RCC 7860 (cell line): ENCODE measurements at regions not wholly inside any gene's neighbourhood (a gene's known extent, or its start where the extent isn't known, plus 50 kb on each side); places are given as distances from the start of the nearest gene placed in this dataset.

Source experiments
- DNase-seq: peaks from one replicate; pipeline ENCODE4 v3.0.0-alpha.2; 2015; ENCODE audit warnings: low spot score
- FAIRE-seq: peaks from 2 replicates; lab custom pipeline; 2012; peaks lifted over from hg19 to GRCh38; lab: Jason Lieb, UNC

DNA sequence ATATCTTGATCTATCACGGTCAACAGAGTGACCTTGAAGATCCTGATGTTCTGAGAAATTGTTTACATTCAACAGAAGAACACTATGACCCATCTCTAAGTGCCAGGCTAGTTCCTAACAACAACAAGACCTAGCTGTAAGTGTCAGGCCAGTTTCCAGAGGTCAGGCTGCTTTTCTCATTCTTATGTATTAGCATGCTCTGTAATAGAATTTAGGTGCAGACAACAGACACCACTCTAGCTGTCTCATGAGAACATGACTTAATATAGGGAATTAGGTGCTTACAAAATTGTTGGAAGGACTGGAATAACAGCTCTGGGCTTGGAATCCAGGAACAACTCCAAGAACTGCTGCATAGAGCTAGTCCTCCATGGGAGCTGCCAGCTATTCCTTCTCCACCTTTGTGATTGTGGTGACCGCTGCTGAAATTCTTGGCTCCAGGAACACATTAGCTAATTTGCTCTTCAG is 138.7 kb downstream of the SNX18 start:
- DNase-seq (no peak), FAIRE-seq (no peak)

DNA sequence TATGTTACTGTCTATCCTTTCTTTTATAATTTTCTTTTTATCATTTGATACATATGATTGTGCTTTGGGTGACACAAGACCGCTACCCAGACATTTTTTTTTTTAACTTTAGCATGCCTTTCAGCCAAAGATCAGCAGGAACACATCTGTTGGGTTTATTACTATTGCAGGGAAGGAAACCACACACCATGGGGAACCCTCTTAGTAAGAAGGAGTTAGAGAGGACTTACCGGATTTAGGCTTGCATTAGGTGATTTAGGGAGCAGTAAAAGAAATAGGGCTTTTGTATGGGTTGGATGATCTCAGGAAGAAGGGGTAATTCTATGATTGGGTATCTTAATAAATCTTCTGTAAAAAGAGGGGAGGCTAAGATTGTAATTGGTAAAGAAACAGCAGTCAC is 138.2 kb downstream of the SNX18 start:
- no peak for FAIRE-seq

DNA sequence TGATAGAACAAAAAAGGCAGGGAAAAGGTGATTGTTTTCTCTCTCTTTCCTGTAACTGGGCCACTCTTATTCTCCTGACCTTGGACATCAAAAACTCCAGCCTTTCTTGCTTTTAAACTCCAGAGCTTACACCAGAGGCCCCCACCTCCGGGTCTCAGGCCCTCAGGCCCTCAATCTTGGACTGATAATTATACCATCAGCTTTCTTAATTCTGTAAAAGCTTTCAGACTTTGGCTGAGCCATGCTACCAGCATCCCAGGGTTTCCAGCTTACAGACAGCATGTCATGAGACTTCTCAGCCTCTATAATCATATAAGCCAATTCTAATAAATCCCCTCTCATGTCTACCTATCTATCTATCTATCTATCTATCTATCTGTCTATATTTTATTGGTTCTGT is 137.7 kb downstream of the SNX18 start:
- no peak for FAIRE-seq
- no peak for DNase-seq

More for the DNA sequence above, 138.2 kb downstream of the SNX18 start:
- no peak for DNase-seq

DNA sequence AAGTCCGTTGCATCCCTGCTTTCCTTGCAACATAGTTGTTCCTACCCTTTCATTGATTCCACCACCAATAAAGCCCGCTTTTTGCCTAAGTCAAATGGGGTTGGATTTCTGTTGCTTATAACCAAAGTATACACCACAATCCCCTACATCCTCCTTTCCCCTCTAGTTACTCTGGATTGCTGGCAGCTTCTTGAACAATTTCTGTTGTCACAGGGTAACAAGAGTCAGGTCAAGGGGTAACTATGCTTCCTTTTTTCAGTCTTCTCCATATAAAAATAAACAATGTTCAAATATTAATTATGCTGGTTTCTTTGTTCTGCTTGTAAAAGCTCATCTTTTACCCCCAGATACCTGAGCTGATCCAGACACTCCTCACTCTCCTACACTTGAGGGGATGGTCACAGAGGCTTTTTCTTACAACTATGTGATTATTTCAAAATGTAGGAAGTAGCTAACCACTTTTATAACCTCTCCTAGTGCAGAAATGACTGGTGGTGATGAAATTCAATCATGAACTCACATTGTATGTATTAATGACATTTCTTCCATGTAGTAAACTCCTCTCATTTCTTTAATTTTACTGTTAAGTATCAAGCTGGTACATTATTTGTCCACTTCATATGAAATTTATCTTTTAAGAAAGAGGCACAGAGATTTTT is 136.5 kb downstream of the SNX18 start:
- FAIRE-seq: no peak
- DNase-seq: no peak

DNA sequence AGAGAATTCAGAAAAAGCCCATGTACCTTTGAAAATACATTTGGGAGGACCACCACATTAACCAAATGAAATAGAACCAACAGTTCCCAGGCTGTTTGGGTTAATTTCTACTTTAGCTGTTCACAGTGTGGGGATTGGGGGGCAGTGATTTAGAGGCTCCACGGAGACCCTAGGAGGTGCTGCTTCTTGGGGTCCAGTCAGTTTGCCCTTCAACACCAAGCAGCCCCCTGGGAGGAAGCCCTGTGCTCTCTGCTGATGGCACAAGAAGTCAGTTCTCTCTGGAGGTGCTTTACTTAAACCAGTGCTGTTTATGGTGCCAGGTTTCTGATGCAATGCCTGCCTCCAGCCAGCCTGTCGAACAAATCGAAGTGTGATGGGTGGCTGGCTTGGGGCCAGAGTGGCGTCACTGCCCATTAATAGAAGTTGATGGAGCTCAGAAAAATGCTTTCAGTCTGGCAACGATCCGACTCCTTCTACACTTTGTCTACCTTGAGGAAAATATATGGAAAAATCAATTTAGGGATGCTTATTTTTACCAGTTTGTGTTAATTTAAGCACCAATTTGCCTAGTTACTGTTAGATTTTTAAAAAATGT is 134.0 kb downstream of the SNX18 start:
- FAIRE-seq (no peak), DNase-seq (no peak)

DNA sequence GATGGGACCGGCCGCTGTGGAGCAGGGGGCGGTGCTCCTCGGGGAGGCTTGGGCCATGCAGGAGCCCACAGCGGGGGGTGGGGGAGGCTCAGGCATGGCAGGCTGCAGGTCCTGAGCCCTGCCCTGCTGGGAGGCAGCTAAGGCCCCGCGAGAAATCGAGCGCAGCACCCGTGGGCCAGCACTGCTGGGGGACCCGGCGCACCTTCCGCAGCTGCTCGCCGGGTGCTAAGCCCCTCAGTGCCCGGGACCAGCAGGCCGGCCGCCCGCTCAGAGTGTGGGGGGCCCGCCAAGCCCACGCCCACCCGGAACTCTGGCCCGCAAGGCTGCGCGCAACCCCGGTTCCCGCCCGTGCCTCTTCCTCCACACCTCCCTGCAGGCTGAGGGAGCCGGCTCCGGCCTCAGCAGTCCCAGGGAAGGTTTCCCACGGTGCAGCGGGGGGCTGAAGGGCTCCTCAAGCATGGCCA is 131.5 kb downstream of the SNX18 start:
- DNase-seq (no peak), FAIRE-seq (no peak)

DNA sequence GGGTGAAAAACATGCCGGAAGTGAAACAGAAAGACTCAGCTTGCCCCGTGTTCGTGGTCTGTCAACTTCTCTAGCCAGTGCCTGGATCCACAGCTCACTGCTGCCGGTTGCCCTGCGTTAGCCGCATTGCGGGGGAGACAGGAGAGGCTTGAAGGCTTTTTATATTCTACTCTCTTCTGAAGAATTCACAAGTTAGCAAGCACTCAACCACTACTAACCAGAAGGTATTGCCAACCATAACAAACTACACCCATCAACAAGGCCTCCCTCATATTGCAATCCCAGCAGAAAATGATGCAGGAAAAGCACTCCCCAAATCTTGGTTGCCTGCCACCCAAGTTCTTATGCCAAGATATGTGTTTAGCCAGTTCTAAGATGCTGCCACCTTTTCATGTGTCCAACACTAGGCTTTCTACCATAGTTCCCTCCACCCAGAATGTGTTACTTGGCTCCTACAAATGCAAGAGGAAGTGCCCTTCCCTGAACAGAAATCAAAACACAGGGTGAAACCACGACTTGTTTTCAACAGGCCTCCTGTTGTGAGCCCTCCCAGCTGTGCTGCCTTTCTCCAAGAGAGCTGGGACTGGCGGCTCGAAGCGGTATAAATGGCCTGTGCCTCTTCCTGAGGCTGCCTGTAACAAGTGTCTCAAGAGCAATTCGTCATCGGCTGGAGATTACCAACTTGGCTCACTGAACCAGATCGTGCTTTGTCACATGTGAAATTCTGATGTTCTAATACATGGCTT is 129.0 kb downstream of the SNX18 start:
- DNase-seq: peak; percentile 62
- FAIRE-seq: peak; percentile 8

DNA sequence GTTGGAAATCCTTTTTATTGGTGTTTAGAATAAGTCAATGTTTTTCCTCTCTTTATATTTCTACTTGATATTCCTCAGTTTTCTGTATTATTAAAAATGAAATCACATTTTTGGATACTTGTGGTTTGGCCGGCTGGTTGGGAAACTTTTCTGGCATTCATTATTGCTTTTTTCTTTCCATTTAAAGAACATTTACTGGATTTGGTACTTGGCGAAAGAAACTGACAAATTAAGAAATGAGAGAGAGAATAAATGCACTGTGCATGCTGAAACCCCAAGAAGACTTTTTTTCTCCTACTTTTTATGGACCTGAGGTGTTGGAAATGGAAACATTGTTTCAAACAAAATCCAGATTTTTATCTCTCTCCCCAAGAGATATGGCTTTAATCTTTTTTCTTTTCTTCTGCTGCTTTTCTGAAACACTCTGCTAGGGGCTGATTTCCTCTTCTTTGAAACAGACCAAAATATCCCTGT is 128.4 kb downstream of the SNX18 start:
- DNase-seq (no peak), FAIRE-seq (no peak)

DNA sequence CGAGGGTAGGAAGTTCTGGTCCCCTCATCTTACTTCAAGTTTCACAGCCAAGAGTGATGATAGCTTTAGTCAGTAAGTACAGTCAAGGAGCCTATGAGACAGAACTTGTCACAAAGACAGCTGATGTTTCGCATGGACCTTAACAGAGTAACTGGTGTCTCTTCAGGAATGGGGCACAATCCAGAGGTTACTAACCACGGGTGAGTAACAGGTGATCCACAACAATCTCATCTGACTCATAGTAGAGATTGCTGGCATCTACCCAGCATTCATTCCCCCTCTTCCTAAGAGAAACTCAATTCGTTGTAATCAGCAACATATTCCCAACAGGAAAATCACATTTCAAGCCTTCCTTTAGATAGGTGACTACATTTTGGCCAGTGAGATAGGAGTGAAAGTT is 126.7 kb downstream of the SNX18 start:
- peak; percentile 73 for DNase-seq
- FAIRE-seq: peak; percentile 54

DNA sequence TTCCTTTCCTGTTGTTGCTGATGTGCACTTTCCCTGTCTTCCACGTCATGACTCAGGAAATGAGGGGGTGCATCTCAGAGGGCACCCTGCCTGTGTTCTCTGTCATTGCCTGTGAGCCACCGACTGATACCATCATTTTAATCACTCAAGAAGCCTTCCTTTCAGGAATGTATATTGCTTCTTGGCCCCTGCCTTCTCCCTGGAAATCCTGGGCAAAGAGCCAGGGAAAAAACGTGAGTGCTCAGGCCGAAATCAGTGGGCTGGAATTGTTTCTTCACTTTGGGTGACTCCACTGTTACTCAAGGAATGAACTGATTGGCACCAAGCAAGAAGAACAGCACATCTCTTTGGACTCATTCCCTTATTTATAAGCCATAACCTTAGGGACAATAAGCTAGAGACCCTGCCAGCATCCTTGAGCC is 126.1 kb downstream of the SNX18 start:
- FAIRE-seq (no peak), DNase-seq (peak; percentile 57)

DNA sequence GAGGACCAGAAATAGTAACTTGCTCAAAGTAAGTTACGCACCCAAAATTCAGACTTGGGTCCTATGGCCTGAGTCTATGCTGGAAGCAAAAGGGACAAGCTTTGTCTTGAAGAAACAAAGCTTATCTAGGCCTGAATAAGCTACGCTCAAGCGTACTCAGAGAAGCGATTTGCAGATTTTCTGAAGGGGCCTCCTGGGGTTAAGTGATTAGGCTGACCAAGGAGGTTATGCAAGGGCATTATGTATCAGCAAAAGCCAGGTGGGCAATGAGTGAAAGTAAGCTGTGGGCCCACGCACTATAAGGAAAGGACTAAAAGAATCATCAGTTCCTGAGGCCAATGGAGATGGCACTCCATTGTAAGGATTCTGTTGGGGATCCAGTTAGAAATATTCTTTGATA is 122.1 kb downstream of the SNX18 start:
- DNase-seq (no peak), FAIRE-seq (no peak)

DNA sequence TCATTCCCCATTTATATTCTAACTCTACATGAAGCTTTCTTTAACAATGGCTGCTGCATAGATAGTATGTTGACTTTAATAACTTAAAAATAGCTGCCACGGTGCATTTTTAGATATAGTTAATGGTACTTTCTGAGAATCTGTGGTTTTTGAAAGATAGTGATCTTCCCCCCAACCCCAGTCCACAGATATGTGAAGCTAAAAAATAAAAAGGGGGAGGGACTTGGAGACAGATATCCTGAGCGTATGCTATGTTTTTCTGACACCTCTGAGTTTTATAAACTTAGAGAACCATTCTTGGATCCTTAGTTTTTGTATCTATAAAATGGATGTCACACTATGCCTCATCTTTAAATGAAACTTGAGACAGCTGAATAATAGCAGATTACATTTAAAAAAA is 120.5 kb downstream of the SNX18 start:
- DNase-seq (no peak), FAIRE-seq (no peak)

DNA sequence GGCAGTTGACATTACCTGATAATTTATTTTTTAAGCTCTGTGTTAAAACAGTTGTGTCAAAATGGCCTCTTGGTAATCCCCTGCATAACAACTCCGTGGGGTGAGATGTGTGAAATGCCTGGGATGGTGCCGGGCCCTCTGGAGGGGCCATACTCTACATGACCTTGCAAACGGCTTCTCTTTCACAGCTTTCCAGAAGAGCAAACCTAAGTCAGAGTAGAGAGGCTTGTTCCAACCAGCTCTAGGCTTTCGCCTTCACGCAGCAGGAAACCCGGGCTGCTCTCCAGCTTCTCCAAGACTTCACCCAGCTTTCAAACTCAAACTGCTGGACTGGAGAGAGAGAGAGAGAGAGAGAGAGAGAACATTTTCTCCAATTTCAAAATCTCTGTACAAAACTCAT is 120.1 kb downstream of the SNX18 start:
- DNase-seq (no peak), FAIRE-seq (no peak)

DNA sequence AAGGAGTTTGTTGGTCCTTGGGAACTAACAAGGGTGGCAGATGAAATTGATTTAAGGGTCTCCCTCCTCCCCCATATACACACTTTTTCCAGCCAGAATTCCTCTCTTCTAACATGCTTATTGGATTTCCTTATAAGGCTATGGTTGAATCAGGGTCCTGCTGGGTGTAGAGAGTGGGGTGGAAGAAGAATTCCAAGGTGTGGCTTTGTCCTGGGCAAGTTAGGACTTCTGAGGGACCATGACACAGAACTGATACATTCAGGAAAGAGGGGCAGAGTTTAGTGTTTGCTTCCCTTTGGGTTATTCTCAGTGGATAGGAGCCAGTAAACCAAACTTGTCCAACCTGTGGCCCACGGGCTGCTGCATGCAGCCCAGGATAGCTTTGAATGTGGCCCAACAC is 116.5 kb downstream of the SNX18 start:
- FAIRE-seq (no peak), DNase-seq (no peak)

DNA sequence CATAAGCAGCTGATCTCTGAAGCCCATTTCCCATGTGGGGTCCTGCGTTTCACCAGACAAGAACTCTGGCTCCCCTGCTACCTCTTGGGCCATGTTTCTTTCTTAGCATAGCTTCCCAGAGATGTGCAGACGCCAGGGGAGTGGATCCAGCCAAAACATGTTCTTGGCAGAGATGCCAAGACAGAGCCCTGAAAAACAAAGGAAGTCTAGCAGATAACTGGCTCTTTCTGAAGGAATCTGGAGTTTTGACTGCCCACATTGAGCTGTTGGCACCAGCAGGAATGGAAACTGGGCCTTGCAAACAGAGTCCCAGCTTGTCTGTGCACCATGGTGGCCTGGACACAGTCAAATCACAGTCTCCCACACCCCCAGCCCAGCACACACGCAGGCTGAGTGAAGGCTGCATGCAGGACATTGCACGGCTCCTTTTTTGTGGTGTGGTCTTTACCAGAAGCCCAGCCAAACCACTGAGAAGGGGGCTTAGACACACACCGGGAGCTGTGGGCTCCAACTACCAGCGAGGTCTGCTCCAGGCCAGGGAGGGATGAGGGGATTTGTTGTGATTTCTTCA is 114.7 kb downstream of the SNX18 start:
- DNase-seq (no peak), FAIRE-seq (no peak)

DNA sequence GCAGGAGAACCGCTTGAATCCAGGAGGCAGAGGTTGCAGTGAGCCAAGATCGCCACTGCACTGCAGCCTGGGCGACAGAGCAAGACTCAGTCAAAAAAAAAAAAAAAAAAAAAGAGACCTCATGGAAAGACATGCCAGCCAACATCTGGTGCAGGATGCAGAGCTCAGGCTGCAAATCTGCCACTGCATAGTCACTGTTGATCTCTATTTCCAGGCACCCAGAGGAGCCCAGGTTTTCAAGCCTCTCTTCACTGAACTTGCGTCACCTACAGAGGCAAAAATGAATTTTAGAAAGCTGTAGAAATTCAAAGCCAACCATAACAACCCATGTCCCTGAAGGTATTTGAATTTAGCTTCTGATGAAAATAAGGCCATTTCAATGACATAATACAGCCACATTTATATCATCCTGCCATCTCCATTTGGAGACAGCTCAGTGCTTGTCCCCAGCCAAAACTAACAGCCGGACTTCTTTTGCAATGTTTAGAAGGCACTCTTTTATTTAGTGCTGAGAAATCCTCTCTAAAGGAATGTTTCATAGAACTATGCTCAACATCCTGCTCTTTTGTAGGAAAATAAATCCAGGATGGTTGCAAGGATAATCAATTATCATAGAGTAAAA is 113.3 kb downstream of the SNX18 start:
- DNase-seq: no peak
- FAIRE-seq: no peak

DNA sequence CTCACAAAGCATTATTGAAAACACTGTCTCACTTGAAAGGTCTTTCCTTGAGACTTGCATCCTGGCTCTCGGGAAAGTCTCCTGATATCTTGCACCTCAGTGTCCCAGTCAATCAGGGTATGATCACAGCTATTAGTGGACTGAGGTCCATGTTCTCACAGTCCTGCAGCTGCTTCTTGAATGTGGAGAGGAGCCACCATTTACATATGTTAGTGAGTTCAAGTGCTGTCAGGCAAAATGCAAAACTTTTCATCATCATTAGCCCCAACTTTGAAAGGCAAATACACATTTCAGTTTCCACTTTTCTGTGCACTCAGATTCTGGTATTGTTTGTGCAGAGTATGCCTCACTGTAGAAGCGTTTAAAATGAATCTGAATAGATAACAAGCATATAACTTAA is 111.6 kb downstream of the SNX18 start:
- DNase-seq: no peak
- no peak for FAIRE-seq

DNA sequence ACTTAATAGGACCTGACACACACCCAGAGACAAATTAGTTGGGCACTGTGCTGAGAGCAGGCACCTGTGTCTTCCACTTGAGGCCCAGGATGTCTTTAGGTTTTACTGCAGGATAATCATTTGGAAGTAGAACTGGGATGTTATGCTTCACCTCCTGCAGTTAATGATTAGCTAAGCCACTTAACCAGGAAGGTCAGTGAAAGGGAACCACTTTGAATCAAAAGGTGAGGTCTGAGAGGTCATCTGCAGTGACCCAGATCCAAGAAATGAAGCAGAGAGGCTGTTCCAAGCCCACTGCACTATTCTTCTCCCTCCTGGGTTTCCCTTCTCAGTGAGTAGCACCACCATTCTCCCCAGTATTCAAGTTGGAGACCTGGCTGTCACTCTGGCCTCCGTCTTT is 110.5 kb downstream of the SNX18 start:
- peak; percentile 47 for DNase-seq
- FAIRE-seq: peak; percentile 63

DNA sequence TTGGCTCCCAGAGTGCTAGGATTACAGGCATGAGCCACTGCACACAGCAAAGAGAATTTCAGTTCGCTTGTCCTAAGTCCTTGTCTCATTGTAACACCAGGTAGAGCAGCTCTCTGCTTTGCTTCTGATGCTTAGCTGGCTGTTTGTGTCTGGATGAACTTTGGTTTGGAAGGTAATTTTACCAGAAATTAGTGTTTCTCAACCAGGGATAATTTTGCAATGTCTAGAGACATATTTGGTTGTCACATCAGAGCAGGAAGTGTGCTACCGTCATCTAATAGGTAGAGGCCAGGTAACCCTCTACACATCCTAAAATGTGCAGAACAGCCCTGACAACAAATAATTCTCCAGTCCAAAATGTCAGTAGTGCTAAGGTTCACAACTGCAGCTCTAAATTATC is 108.8 kb downstream of the SNX18 start:
- DNase-seq (no peak), FAIRE-seq (no peak)

DNA sequence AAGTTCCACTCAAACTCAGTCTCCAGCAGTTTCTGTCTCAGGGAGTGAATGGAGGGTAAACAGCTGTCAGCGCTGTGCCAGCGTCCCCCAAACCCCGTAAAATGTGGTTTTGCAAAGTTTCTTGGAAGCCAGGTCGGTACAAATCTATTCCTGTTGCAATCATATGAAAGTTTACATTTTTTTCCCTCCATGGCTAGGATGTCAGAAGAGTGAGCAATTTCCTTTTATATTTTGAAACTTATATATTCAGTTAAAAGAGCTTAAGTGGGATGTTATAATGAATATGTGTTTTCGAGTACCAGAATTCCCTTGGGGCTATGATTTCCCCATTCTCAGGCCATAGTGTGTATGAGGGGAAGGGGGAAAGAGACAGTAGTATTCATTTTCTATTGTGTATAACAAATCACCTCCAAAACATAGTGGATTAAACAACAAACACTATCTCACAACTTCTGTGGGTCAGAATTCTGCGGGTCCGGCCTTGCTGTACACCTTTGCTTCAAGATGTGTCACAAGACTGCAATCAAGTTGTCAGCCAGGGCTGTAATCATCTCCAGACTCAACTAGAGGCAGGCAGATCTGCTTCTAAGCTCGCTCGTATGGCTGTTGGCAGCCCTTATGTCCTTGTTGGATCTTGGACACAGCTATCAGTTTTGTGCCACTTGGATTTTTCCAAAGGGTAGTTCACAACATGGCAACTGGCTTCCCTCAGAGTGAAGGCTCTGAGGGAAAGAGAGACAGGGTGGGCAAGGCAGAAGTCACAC is 107.4 kb downstream of the SNX18 start:
- DNase-seq: no peak
- FAIRE-seq: no peak
